ENCODE measurements at regions not wholly inside any gene's neighbourhood (a gene's known extent, or its start where the extent isn't known, plus 50 kb on each side); places are given as distances from the start of the nearest gene placed in this dataset.

DNA sequence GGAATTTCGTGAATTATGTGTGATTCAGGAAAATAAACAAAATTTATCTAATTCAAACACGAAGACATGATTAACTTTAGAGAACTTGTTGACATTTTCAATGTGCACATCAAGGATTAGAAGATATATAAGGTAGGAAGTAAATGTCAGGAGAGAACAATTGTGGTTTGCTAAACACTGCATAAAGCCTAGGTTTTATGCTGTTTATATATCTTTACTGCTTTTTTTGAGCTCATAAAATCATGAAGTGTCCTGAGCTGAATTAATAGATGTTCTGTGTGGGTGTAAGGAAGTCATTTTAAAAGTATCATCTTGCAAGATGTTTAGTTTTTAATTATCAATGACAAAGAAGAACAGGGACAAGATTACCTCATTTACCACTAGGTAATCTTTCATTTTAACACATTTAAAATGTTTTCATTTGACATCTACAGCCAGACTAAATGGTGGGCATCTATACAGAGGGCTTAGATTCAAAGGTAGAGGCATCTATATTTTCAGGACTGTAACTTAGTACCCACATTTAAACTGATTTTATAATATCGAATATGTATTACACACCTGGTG lies 382.8 kb downstream of the ADAMTS20 start:
- no peak for DNase-seq

DNA sequence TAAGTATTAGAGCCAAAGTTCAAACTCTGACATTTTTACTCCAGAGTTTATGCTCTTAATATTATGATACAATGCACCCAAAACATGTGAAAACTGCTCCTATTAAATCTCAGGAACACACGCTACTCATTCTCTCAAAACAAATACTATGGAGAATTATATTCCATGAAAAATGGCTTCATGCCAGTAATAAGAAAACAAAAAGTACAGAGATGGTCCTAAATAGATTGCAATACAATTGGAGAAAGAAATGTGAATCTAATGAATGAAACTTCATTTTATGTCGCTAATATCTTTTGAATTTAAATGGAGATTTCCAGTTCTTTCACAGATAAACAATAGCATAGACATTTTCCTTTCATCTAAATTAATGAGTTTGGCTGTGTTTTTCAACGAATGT lies 384.3 kb downstream of the ADAMTS20 start:
- no peak for DNase-seq

GRCh38 chr12:43165351-43165750 lies 386.7 kb downstream of the ADAMTS20 start:
- DNase-seq: no peak

DNA sequence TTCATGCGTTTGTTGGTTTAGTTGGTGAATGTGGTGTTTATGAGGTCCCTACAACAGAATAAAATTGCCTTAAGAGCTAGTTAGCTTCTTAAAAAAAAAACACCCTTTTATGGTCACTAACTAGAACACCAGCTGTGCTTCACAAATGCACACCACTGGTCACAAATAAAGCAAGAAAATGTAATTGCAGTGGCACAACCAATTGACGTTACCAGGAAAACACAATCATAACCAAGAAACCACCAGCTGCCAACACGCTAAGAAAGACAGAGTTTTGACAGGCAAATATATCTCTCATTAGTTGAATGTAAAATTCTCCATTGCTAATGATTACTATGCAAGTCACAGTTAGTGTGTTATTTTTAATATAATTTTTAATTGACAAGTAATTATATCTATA lies 389.9 kb downstream of the ADAMTS20 start:
- DNase-seq: no peak

DNA sequence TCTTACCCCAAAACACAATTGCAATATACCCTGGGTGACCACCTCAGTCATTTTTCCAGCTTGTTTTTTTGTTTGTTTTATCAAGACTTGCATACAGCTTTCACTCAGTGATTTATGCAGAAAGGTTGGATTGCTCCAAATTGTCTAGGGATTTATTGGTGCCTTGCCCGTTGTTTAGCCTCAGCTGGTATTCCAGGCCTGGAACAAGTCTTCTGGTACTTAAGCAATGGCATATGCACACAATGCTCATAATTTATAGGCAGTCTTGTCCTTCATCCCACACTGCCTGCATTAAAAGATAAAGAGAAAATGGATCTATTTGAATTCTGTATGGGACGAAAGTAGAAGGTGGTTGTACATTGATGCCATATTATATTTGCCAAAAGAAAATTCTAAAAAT lies 392.5 kb downstream of the ADAMTS20 start:
- no peak for DNase-seq

DNA sequence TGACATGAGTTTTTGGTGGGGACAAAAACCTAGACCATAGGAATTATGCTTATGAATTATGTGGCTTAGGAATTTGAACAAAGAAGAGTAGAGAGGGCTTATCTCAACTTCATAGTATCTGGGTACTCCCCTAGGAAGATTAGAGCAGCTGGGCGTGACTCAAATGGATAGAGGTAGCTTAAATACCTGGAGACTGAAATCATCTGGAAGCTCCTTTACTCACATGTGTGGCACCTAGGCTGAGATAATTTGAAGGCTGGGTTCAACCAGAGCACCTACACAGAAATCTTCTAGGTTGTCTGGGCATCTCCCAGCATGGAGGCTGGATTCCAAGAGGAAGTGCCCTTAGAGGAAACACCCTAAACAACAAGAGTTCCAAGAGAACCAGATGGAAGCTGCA lies 393.9 kb downstream of the ADAMTS20 start:
- no peak for DNase-seq

GRCh38 chr12:43155376-43155775 lies 396.6 kb downstream of the ADAMTS20 start:
- DNase-seq: no peak

DNA sequence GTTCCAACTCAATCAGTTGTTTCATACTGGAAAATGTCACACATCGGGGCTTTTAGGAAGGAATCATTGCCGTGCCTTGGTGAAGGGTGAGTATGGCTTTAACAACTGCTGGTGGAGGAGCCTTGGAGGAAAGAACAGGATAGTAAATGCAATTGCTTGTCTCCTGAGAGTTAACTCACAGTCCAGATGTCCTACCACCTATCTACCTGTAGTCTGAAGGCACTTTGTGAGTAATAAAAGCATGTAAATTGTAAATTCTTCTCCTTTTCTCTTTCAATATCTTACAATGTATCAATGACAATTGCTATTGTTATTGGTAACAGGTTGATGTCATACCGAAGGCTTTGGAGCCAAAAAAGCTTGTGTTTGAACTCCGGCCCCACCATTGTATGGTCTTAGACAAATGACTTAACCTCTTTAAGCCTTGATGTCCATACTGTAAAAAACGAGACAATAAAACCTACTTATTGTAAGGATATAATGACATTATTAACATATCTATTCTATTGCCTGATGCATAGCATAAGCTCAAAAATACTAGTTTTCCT lies 397.4 kb downstream of the ADAMTS20 start:
- DNase-seq: no peak

- no peak for DNase-seq
These were observed 400.5 kb downstream of the ADAMTS20 start for GRCh38 chr12:43151441-43151981.

- no peak for DNase-seq
These were observed 403.3 kb downstream of the ADAMTS20 start for GRCh38 chr12:43148691-43149090.

DNA sequence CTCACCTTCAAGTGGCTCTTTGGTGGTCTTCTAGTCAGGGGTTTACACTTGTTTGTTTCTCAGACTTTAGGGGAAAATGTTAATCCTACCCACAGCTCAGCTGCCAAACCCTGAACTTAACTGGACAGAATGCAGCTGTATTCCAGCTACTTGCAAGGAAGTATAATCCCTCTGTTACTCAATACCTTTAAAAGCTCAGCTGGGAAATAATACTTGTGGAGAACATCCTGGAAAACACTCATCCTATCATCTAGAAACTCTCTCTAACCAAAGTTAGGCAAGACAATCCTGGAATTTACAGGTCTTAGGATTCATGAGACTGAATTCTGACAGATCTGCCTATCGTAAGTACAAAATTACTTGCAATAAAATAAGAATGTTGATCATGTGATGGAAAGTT lies 404.1 kb downstream of the ADAMTS20 start:
- DNase-seq: no peak

GRCh38 chr12:43145481-43145880 lies 406.5 kb downstream of the ADAMTS20 start:
- DNase-seq: no peak

DNA sequence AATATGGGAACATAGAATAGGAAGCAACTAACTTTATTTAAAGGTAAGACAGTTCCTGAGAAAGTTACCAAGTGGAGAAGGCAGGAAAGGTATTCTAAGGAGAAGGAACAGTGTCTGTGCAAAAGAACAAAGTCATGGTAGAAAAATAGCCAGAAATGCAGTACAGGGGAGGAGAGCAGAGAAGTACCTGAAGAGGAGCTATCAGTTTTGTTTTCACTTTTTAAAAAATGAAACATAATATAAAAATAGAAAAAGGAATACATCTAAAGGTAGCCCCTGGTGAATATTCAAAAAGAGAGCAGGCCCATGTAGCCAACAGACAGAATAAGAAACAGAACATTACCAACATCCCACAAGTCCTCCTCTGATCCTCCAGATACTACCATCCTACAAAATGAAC lies 408.7 kb downstream of the ADAMTS20 start:
- DNase-seq: no peak

GRCh38 chr12:43132291-43132690 lies 419.7 kb downstream of the ADAMTS20 start:
- no peak for DNase-seq

DNA sequence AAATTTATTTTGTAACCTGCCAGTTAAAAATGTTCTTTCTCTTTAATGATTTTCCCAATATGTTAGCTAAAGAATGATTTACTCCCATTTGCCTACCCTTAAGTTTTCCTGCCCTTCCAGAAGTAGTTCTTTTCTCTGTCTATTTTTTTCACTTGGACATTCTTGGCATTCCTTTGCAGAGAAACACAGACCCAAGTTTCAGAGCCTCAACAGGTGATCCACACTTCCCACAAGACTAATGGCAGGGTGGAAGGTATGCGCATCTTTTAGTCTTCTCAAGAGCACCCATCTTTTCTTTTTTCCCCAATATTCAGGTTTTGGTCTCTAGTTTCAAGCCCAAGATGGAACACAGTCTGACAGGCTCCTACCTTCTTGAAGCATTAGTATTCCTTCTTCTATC lies 420.7 kb downstream of the ADAMTS20 start:
- no peak for DNase-seq

DNA sequence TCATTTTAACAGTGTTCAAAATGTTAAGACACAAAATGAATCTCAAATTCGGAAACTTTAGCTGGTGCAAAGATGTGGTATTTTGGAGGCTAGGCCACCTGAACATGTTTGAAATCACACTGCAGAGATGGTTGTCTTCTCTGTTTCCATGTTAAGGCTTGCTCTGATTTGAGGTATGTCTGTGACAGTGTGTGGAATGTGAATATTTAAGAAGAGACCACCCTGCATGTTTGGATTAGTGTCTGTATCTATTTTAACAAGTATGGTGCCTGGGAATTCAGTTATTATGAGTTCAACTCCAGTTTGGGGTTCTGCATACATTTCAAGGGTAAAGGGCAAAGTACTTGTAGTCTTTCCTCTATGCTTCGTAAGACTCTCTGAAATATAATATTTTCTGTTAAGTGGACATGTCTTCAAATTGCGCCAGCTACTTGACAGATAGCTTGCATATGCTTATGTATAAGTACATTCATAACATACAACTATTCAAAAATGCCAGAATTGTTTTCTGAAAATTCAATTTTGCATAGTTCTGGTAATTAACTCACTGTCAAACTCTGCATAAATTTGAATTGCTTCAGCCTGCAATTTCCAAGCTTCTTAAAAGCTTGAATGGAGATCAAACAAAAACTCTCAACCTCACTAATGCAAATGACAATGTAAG lies 424.0 kb downstream of the ADAMTS20 start:
- DNase-seq: no peak

DNA sequence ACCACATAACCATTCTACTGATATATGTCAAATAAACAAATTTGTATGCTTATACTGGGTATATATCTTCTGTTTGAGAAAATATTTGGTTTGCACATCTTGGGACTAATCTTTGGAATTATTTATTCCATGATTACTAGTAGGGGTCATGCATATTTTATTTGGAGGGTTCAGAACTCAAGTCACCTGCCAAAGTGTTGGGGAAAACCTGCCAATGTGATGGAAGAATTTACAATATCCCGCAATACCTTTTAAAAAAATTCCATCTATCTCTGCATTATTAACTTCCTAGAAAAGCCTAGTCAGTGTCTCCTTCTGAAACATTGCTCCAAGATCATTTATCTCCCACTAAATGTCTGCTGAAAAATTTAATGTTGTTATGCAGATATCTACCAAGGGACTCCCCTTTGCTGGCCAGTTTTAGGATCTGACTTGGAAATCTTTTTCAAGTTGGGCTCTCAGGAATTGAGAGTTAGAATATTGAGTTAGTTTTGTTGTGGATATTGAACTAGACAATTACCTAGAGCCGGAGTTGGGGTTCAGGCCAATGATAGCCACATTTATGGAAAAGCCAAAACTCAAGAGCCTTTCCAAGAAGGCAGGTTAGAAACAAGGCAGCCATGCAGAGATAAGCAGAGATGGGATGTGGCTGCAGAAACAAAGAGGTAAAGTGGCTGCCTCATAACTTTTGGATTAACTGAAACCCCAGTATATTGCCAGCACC lies 425.2 kb downstream of the ADAMTS20 start:
- DNase-seq: no peak

DNA sequence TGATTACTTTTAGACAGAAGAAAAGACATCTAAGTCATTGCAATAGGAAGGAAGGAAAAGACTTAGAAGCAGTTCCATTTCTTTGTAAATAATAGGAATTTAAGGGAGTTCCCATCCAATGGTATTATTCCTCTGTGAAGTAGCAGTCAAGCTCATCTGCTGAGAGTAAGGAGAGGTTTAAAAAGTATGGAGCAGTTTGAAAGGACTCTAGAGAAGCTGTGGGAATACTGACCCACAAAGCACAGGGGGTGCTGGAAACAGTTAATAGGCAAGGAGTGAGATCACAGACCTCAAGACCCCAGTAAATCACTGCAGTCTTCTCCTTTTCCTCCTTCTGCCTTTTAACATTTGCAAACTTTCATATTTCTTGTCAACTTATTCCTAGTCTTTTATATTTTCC lies 428.5 kb downstream of the ADAMTS20 start:
- no peak for DNase-seq

GRCh38 chr12:43120150-43120549 lies 431.9 kb downstream of the ADAMTS20 start:
- DNase-seq: no peak

- no peak for DNase-seq
These were observed 433.1 kb downstream of the ADAMTS20 start for GRCh38 chr12:43118881-43119280.

GRCh38 chr12:43118234-43118633 lies 433.8 kb downstream of the ADAMTS20 start:
- DNase-seq: no peak

DNA sequence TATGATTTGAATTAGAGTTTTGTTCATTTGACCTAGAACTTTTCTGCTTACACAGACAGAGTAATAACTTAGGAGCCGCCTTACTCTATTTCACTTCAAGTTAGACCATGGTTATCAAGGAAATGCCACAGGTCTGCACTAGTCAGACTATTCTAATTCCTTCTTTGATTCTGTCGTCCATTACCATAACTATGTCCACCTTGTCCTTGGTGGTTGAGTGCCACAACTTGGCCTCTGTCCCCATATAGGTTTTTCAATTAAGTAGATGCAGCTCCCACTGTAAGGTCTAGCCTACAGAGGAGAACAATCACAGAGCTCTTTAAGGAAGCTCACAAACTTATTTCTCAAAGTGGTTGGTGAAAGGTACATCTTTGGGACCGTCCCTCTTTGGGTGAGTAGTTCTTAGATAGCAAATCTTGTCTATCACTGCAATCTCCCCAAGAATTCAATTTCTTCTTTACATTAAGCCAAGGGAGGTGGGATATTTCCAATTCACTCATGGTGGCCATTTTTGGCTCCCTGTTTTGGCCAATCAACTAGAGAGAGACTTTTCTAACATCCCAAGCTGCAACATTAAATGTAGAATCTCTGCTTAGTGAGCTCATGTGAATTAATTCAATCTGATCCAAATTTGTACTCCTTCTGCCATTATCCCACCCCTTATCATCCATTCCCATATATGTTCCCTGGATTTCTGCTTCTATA lies 434.6 kb downstream of the ADAMTS20 start:
- no peak for DNase-seq
